ENCODE measurements at regions not wholly inside any gene's neighbourhood (a gene's known extent, or its start where the extent isn't known, plus 50 kb on each side); places are given as distances from the start of the nearest gene placed in this dataset.

DNA sequence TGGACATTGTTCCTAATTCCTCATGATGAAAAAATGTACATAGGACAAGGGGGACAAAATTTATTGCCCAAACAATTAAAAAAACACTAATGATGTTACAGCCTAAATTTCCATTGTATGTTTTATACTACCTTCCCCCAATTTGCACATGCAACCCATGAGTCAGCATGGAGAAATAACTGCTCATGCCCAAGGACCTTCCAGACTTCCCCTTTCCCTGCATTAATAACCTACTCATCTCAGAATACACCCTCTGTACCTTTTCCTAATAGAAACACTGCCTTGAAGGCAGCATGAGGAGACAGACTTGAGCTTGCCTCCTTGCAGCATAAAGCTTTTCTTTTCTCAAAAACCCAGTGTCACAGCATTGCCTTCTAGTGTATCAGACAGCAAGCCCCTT is 2402.8 kb downstream of the TP53TG3F start:
- no peaks in the 10 kb centered on the region for H3K4me1 ChIP-seq
- H3K36me3 ChIP-seq = no peaks in the 10 kb centered on the region
- TF ChIP-seq POLR2AphosphoS5 (IDR thresholded peaks at IDR 0.05) (no peak), POLR2A (IDR thresholded peaks at IDR 0.05) (no peak)
- TF ChIP-seq, protein P1, sequence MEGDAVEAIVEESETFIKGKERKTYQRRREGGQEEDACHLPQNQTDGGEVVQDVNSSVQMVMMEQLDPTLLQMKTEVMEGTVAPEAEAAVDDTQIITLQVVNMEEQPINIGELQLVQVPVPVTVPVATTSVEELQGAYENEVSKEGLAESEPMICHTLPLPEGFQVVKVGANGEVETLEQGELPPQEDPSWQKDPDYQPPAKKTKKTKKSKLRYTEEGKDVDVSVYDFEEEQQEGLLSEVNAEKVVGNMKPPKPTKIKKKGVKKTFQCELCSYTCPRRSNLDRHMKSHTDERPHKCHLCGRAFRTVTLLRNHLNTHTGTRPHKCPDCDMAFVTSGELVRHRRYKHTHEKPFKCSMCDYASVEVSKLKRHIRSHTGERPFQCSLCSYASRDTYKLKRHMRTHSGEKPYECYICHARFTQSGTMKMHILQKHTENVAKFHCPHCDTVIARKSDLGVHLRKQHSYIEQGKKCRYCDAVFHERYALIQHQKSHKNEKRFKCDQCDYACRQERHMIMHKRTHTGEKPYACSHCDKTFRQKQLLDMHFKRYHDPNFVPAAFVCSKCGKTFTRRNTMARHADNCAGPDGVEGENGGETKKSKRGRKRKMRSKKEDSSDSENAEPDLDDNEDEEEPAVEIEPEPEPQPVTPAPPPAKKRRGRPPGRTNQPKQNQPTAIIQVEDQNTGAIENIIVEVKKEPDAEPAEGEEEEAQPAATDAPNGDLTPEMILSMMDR (IDR thresholded peaks at IDR 0.05 in 8 of 11, conservative IDR thresholded peaks at IDR 0.05 in 3 of 11) = no peak
- DNase-seq = no peak
- H3K9me3 ChIP-seq = peaks cover 2 to 79% (median 54%) of the 10 kb centered on the region in 8 donors
- no peak overlapping the region for H3K4me3 ChIP-seq
- no peaks in the 10 kb centered on the region for H3K27me3 ChIP-seq (replicated peaks in 1 of 7)
- no peak overlapping the region for H3K27ac ChIP-seq
- intact Hi-C loops (cut with DNase I; ENCODE audit: low total_unique reads) = no loop called here

DNA sequence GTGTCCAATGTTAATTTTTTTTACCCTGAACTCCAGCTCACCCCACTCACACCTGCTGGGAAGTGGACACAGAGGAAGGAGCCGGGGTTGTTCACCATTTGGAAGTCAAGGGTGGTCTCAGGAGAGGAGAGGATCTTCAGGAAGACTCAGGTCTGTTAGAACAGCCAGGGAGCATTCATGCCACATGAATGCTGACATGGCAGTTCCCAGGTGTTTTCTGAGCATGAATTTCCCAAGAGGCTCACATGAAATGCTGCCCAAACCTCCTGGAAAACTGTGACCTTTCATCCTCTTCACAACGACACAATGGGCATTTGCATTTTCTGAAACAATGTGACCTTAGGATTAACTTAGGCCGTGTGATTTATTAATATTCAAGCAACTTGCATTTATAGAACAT is 2409.2 kb downstream of the TP53TG3F start:
- no peaks in the 10 kb centered on the region for H3K4me1 ChIP-seq
- intact Hi-C loops (cut with DNase I; ENCODE audit: low total_unique reads) = no loop called here
- no peaks in the 10 kb centered on the region for H3K36me3 ChIP-seq
- H3K27ac ChIP-seq = no peak overlapping the region
- no peaks in the 10 kb centered on the region for H3K27me3 ChIP-seq (replicated peaks in 1 of 7)
- 38 to 63% (median 48%) methylated on average over 3 of the region's 3 CpGs for WGBS, 5 donors
- DNase-seq = no peak
- no peak for TF ChIP-seq POLR2AphosphoS5 (IDR thresholded peaks at IDR 0.05)
- no peak overlapping the region for H3K4me3 ChIP-seq
- peaks cover 2 to 90% (median 65%) of the 10 kb centered on the region in 8 donors for H3K9me3 ChIP-seq

DNA sequence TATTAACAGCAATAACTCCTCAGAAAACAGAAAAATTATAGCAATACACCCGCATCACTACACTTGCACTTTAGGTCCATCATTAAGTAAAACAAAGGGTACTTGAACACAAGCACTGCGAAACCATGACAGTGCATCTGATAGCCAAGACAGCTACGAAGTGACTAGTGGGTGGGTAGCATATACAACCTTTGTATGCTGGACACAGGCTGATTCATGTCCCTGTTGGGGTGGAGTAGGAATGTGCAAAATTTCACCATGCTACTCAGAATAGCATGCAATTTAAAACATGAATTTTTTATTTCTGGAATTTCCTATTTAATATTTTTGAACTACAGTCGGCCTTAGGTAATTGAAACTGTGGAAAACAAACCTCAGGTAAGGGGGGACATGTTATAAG is 2414.1 kb downstream of the TP53TG3F start:
- Histone ChIP-seq H3K36me3 (no peaks in the 10 kb centered on the region), H3K4me3 (no peak overlapping the region), H3K4me1 (no peaks in the 10 kb centered on the region), H3K27ac (no peak overlapping the region), H3K9me3 (peaks cover 0 to 76% (median 66%) of the 10 kb centered on the region in 8 donors), H3K27me3 (replicated peaks in 1 of 7) (no peaks in the 10 kb centered on the region)
- TF ChIP-seq POLR2AphosphoS5 (IDR thresholded peaks at IDR 0.05) (no peak), POLR2A (IDR thresholded peaks at IDR 0.05) (no peak)
- TF ChIP-seq, protein P1 (IDR thresholded peaks at IDR 0.05 in 8 of 11, conservative IDR thresholded peaks at IDR 0.05 in 3 of 11) = no peak
- no peak for DNase-seq
- intact Hi-C loops (cut with DNase I; ENCODE audit: low total_unique reads) = loop anchor here (10.0 kb wide), 1 partner anchor 59 kb away; no protein-coding TSS in a partner anchor
- WGBS, 5 donors = 66 to 72% (median 72%) methylated on average over 4 of the region's 4 CpGs

DNA sequence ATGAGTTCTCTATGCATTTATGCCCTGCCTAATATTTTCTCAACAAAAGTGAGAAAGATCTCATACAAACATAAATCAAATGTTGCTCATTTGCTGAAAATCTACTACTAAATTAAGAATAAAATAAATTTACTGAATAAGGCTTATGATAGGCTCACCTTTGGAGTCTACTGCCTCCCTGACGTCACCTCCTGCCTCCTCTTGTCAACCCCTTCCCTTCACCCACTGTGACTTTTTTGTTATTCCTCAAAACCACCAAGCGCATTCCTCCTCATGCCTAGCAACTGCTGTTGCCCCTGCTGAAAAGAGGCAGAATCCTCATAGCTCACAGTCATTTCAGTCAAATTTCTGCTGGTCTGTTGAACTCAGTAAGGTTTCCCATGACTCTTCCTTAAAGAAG is 2422.2 kb downstream of the TP53TG3F start:
- intact Hi-C loops (cut with DNase I; ENCODE audit: low total_unique reads) = no loop called here
- no peaks in the 10 kb centered on the region for H3K4me1 ChIP-seq
- WGBS, 5 donors = 65 to 77% (median 71%) methylated on average over 2 of the region's 2 CpGs
- H3K4me3 ChIP-seq = no peak overlapping the region
- TF ChIP-seq POLR2AphosphoS5 (IDR thresholded peaks at IDR 0.05) (no peak), POLR2A (IDR thresholded peaks at IDR 0.05) (no peak)
- TF ChIP-seq, protein P1 (IDR thresholded peaks at IDR 0.05 in 8 of 11, conservative IDR thresholded peaks at IDR 0.05 in 3 of 11) = no peak
- no peaks in the 10 kb centered on the region for H3K36me3 ChIP-seq
- no peak overlapping the region for H3K27ac ChIP-seq
- H3K9me3 ChIP-seq = peaks cover 0 to 82% (median 65%) of the 10 kb centered on the region in 8 donors
- no peaks in the 10 kb centered on the region for H3K27me3 ChIP-seq (replicated peaks in 1 of 7)
- DNase-seq = no peak

DNA sequence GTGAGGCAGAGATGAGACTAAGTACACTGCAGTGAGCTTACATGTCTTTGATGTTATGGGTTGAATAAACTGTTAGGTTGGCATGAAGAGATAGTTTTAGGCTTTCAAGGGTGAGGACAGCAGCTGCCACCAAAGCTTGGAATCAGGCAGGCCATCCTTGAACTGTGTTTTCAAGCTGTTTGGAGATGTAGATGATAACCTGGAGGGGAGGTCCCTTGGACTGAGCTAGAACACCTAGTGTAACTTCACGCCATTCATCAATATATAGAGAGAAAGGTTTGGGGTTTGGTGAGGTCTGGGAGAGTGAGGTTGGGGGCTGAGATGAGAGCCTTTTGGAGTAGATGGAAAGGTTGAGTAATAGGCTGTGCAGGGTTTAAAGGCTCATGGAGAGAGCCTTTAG is 2447.0 kb downstream of the TP53TG3F start:
- Histone ChIP-seq H3K4me3 (no peak overlapping the region), H3K36me3 (no peaks in the 10 kb centered on the region), H3K27me3 (replicated peaks in 1 of 7) (no peaks in the 10 kb centered on the region), H3K4me1 (no peaks in the 10 kb centered on the region), H3K9me3 (peaks cover 0 to 99% (median 77%) of the 10 kb centered on the region in 8 donors), H3K27ac (no peak overlapping the region)
- 64 to 92% (median 76%) methylated on average over 1 of the region's 1 CpG for WGBS, 5 donors
- TF ChIP-seq, protein P1 (IDR thresholded peaks at IDR 0.05 in 8 of 11, conservative IDR thresholded peaks at IDR 0.05 in 3 of 11) = no peak
- TF ChIP-seq POLR2AphosphoS5 (IDR thresholded peaks at IDR 0.05) (no peak), POLR2A (IDR thresholded peaks at IDR 0.05) (no peak)
- intact Hi-C loops (cut with DNase I; ENCODE audit: low total_unique reads) = no loop called here
- DNase-seq = no peak
